HG02759 (cell line): ENCODE measurements at regions not wholly inside any gene's neighbourhood (a gene's known extent, or its start where the extent isn't known, plus 50 kb on each side); places are given as distances from the start of the nearest gene placed in this dataset.

Source experiments
- ATAC-seq: cut with Tn5 transposase; IDR thresholded peaks from one replicate; pipeline ENCODE4 v1.9.1; 2021; ENCODE audit warnings: mild to moderate bottlenecking, moderate library complexity; ENCODE audit not compliant: unreplicated experiment

GRCh38 chr15:96565266-96565665 is 234.8 kb downstream of the NR2F2 start:
- no peak for ATAC-seq

GRCh38 chr15:96574782-96575181 is 244.3 kb downstream of the NR2F2 start:
- ATAC-seq = no peak

- ATAC-seq = no peak
Measured at GRCh38 chr15:96576596-96576995, 246.1 kb downstream of the NR2F2 start.

GRCh38 chr15:96578393-96578792 is 247.9 kb downstream of the NR2F2 start:
- no peak for ATAC-seq

- ATAC-seq = no peak
Measured at GRCh38 chr15:96581371-96581770, 250.9 kb downstream of the NR2F2 start.

- ATAC-seq = no peak
Measured at GRCh38 chr15:96582473-96582872, 252.0 kb downstream of the NR2F2 start.

- no peak for ATAC-seq
Measured at GRCh38 chr15:96583671-96584070, 253.2 kb downstream of the NR2F2 start.

GRCh38 chr15:96585484-96586386 is 255.2 kb downstream of the NR2F2 start:
- ATAC-seq = no peak

GRCh38 chr15:96586901-96587300 is 256.4 kb downstream of the NR2F2 start:
- no peak for ATAC-seq

- ATAC-seq = no peak
Measured at GRCh38 chr15:96589864-96590263, 259.4 kb downstream of the NR2F2 start.

- ATAC-seq = no peak
Measured at GRCh38 chr15:96593735-96594134, 263.2 kb downstream of the NR2F2 start.

GRCh38 chr15:96595951-96596350 is 265.5 kb downstream of the NR2F2 start:
- ATAC-seq = no peak

- ATAC-seq = no peak
Measured at GRCh38 chr15:96598514-96598913, 268.0 kb downstream of the NR2F2 start.

GRCh38 chr15:96599268-96599667 is 268.8 kb downstream of the NR2F2 start:
- ATAC-seq = no peak

- ATAC-seq = no peak
Measured at GRCh38 chr15:96600350-96600749, 269.9 kb downstream of the NR2F2 start.

GRCh38 chr15:96606617-96607016 is 276.1 kb downstream of the NR2F2 start:
- no peak for ATAC-seq

GRCh38 chr15:96610757-96611156 is 280.3 kb downstream of the NR2F2 start:
- no peak for ATAC-seq

- ATAC-seq = no peak
Measured at GRCh38 chr15:96612917-96613316, 282.4 kb downstream of the NR2F2 start.

GRCh38 chr15:96619174-96619573 is 288.7 kb downstream of the NR2F2 start:
- no peak for ATAC-seq

GRCh38 chr15:96622714-96623113 is 292.2 kb downstream of the NR2F2 start:
- no peak for ATAC-seq

GRCh38 chr15:96625256-96625655 is 294.8 kb downstream of the NR2F2 start:
- ATAC-seq = no peak

GRCh38 chr15:96627031-96627568 is 296.6 kb downstream of the NR2F2 start:
- ATAC-seq = no peak
